Epithelial cell of proximal tubule (primary cell): ENCODE measurements at regions not wholly inside any gene's neighbourhood (a gene's known extent, or its start where the extent isn't known, plus 50 kb on each side); places are given as distances from the start of the nearest gene placed in this dataset.

ENCODE experiments used
- DNase-seq: peaks from one replicate; pipeline ENCODE4 v3.0.0-alpha.2; 2011; ENCODE audit warnings: low read depth
- H3K4me3 ChIP-seq: 2 replicates; pipeline ENCODE4 v1.5.1; 2011; ENCODE audit warnings: low read depth, mild to moderate bottlenecking, low read length
- CTCF ChIP-seq: conservative IDR thresholded peaks from 2 replicates; pipeline ENCODE4 v1.5.1; 2012; ENCODE audit warnings: low read depth, mild to moderate bottlenecking, low read length

DNA sequence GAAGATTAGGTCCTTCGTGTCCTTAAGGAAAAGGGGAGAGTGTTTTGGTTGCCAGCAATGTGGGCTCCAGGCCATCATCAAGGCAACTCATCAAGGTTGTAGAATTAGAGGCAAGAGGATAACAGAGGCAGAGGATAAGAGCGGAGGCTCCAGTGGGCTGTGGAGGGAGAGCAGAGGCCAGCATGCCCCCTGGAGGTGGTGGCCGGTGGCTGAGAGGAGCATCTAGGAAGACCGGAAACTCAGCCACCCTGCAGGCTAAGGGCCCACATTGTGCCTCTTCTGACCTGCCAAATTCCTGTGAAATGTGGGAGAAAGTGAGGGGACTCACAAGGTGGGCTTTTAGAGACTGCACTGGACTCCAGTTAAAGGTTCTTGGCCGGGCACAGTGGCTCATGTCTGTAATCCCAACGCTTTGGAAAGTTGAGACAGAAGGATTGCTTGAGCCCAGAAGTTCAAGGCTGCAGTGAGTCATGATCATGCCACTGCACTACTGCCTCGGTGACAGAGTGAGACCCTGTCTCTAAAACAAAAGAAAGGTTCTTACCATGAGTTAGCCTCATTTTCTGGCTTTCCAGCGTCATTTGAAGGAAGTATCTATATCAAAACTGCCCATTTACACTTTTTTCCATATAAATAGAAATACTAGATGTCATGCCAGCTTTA lies 62.7 kb upstream of the ADORA2B start:
- peak; percentile 10 for TF ChIP-seq CTCF
- no peak for DNase-seq
- H3K4me3 ChIP-seq = no peak overlapping the region

- DNase-seq = no peak
- H3K4me3 ChIP-seq = no peak overlapping the region
- no peak for TF ChIP-seq CTCF
Observed at GRCh38 chr17:15882777-15883176, 62.2 kb upstream of the ADORA2B start.

- no peak for TF ChIP-seq CTCF
- no peak overlapping the region for H3K4me3 ChIP-seq
- peak; percentile 4 for DNase-seq
Observed at GRCh38 chr17:15883617-15884111, 61.3 kb upstream of the ADORA2B start.

DNA sequence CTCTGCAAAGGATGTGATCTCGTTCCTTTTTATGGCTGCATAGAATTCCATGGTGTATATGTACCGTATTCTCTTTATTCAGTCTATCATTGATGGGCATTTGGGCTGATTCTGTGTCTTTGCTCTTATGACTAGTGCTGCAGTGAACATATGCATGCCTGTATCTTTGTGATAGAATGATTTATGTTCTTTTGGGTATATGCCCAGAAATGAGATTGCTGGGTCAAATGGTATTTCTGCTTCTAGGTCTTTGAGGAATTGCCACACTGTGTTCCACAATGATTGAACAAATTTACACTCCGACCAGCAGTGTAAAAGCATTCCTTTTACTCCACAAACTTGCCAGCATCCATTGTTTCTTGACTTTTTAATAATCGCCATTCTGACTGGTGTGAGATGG lies 60.2 kb upstream of the ADORA2B start:
- H3K4me3 ChIP-seq = no peak overlapping the region
- no peak for TF ChIP-seq CTCF
- DNase-seq = no peak

- H3K4me3 ChIP-seq = no peak overlapping the region
- no peak for DNase-seq
- TF ChIP-seq CTCF = no peak
Observed at GRCh38 chr17:15885770-15886169, 59.2 kb upstream of the ADORA2B start.

DNA sequence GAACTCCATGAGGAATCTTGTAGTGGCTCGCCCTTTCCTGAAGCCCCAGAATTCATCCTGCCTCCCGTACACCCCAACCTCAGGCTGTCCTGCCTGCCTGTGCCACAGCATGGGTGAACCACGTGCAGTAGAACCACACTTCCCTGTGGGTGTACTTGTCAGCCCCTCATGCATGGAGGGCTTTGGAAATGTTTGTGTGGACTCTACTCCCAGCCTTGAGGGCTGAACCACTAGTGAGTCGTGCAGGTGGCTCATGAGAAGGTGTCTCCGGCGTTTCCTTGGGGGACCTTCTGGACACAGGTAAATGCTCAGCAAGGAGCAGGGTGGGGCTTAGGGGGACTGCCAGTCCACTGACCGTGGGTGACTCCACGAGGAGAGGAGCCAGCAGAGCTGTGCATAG lies 58.7 kb upstream of the ADORA2B start:
- H3K4me3 ChIP-seq = no peak overlapping the region
- DNase-seq = no peak
- no peak for TF ChIP-seq CTCF

DNA sequence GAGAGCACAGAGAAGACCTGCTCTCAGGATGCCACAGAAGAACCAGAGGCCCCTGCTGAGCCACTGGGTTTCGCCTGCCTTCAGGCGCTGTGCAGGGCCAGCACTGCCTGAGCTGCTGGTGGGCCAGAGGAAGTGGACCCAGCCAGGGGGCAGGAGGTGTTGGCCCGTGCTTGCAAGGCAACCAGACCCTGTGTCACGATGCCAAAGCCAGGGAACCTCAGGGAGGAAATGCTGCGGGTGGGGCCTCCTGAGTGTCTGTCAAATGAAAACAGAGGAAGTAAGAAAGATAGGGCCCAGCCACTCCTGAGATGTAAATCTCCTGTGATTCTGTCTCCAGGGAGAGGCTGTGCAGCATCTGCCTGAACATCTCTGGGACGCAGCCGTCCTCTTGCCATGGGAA lies 58.1 kb upstream of the ADORA2B start:
- H3K4me3 ChIP-seq = no peak overlapping the region
- no peak for TF ChIP-seq CTCF
- DNase-seq = no peak
